H54 (cell line): ENCODE measurements at regions not wholly inside any gene's neighbourhood (a gene's known extent, or its start where the extent isn't known, plus 50 kb on each side); places are given as distances from the start of the nearest gene placed in this dataset.
A peak's percentile ranks its signal among the peaks of the same experiment; 100 is the strongest.

ENCODE experiments used
- DNase-seq: peaks from one replicate; pipeline ENCODE4 v3.0.0; 2011; ENCODE audit warnings: low spot score, mixed read lengths; ENCODE audit not compliant: insufficient read length
- FAIRE-seq: peaks from 3 replicates; lab custom pipeline; 2011; peaks lifted over from hg19 to GRCh38; lab: Jason Lieb, UNC
- POLR2A ChIP-seq: IDR thresholded peaks from 2 replicates; pipeline ENCODE4 v1.6.1; 2011; ENCODE audit warnings: low read depth, mild to moderate bottlenecking, low read length

DNA sequence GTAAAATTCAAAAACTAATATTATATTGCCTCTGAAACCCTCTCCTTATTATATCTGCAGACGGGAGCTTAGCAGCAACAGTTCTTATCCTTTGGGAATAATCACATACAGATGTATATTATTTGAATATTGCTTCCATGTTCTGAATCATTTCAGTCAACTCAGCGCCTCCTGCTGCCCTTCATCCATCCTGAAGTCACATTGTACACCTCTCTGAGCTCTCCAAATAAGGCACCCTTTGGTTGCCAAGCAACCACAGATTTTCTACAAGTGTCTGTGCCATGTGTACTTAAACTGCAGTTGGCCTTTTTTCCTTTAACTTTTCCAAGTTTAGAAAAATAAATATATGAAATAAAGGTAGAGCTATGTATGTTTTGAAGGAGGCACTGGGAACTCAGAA lies 384.3 kb downstream of the LRRIQ3 start:
- no peak for TF ChIP-seq POLR2A
- FAIRE-seq, result no peak
- DNase-seq, result no peak

DNA sequence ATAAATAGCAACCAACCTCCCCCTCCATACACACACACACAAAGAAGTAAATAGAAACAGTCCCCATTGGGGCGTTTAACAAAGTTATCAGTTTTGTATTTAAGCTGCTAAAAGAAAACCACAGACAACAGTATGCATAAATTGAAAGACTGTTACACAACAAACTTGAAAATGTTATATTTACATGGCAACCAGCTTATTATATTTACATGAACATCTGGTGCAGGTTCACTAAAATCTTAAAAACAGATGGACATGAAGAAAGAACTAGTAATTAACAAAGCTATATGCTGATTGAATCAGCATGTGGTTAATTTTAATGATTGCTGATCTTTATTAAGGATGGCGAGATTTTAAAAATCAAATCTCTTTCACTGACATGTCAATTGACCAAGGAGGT lies 384.7 kb downstream of the LRRIQ3 start:
- DNase-seq (no peak), FAIRE-seq (no peak)
- TF ChIP-seq POLR2A, result no peak

DNA sequence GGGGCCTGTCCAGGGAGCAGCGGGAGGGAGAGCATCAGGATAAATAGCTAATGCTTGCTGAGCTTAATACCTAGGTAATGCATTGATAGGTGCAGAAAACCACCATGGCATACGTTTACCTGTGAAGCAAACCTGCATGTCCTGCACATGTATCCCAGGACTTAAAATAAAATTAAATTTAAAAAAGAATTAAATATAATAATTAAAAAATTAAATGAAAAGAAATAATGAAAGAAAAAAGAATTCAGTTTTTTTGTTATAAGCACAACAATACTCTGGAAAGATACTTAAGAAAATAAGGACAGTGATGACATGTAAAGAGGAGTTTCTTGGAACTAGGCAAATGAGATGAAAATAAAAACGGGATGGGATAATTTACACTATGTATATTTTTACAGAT lies 386.2 kb downstream of the LRRIQ3 start:
- TF ChIP-seq POLR2A, result no peak
- no peak for FAIRE-seq
- DNase-seq, result no peak

DNA sequence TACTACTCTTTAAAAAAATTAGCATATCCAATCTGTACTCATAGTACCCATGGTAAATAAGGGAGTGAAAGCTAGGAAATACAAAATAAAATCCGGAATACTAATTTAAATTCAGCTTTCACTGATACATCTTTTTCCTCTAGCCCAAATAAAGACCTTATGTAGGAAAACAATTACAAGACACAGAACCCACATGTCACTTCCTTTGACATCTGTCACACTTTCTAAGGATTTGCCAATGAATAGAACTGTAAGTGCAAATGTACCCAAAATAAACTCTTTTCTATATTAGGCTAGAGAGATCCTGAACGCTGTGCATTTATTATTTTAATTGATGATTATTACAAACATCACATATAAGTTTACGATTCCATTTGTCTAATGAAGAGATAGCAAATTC lies 393.0 kb downstream of the LRRIQ3 start:
- no peak for TF ChIP-seq POLR2A
- no peak for DNase-seq
- FAIRE-seq, result no peak

DNA sequence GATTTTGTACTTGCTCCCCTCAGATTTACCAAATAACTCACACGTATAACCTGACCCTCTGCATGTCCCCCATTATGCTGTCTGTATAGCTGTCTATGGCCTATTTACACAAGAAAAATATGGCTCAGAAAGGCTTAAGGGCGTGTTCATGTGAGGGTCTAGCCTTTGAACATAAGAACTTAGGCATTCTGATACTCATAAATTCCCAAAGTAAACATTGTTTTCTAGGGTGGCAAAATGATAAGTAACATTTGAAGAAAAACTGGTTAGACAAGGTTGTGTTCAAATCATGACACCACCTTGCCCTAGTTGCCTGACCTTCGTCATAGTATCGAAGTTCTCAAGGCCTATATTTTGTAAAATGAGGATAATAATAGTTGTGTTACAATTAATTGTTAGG lies 394.6 kb downstream of the LRRIQ3 start:
- TF ChIP-seq POLR2A, result no peak
- no peak for FAIRE-seq
- no peak for DNase-seq

DNA sequence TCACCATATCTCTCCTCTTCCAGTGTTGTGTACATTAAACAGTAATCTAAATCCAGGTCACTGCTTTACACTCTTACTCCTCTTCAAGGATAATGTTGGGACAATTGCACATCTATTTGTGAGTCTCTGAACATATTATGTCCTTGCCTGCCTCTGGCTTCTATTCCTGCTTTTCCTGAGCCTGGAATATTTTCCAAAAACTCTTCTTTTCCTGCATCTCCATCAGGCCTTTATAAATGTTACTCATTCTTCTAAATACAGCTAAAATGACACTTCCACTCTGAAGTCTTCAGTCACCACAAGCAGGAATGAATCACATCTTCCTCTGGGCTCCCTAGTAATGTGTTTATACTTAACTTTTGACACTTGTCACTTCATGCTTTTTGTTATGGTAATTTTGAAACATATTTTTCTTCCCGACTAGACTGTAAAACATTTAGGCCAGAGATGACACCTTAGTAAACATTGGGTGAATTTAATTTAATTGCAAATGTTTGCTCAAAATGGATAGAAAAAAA lies 396.0 kb downstream of the LRRIQ3 start:
- TF ChIP-seq POLR2A, result no peak
- DNase-seq, result no peak
- peak; percentile 67 for FAIRE-seq

DNA sequence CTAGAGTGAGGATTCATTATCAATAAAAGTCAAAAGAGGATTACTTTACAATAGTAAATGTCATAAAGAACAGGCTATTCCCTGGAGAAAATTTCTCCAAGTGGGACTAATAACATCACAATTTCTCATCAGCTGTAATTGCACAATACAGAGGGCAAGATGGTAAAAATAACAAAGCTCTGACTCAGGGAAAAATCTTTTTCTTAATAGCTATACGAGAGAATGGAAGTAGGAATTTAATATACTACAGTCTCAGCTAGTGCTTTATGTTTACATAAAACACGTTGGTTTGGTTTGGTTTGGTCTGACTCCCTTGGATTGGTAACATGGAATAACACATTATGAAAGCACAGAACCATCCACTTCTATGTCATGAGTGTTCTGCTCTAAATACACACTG lies 397.6 kb downstream of the LRRIQ3 start:
- TF ChIP-seq POLR2A, result no peak
- DNase-seq (no peak), FAIRE-seq (peak; percentile 85)

DNA sequence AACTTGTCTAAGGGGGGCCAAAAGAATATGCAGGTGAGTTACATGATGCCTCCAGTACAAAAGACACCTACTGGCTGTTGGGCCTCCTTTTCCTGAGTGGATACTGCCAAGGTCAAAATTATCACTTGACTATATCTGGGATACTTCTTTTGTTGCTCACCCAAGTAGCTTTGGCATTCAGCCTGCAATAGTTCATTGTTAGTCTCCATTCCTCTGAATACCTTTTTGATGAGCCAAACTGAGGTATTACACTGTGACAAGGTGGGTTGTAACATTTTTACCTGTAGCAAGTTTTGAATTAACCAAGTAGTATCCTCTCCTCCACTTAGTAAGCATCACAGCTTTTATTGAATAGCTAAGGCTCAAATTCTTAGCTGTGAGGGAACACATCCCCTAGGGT lies 408.0 kb downstream of the LRRIQ3 start:
- FAIRE-seq (no peak), DNase-seq (no peak)
- TF ChIP-seq POLR2A, result no peak

DNA sequence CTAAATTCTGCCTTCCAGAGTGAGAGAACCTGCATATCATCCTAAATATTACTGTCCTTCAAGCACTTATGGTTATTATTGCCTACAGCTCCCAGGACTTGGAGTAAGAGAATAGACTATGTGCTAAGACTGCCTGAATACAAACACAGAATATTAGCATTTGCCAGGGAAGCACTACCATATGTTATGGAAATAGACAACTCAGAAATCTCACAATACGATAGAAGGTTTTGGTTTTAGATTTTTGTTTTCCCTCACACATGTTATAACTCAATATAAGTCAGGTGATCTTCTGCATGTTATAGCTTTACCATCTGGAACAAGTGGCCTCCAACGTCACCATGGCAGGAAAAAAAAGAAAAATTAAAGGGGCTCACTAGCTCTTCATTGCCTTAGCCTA lies 413.9 kb downstream of the LRRIQ3 start:
- DNase-seq, result no peak
- FAIRE-seq, result no peak
- no peak for TF ChIP-seq POLR2A

DNA sequence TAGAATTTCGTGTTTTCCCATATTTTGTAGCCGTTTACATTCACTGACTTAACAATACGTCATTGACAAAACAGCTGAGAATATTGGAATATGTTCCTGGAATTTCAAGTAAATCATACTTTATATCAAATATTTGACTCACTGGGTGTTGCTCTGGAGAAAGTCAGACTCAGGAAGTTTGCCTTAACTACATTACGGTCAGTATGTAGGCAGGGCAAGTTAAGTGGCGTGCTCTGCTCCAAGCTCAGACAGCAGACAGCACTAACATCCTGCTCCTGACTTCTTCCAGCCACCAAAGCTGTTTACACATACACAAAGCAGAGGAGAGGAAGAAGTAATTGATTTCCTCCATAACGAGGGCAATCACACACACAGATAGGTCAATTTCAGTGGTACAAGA lies 414.6 kb downstream of the LRRIQ3 start:
- DNase-seq (no peak), FAIRE-seq (no peak)
- no peak for TF ChIP-seq POLR2A

DNA sequence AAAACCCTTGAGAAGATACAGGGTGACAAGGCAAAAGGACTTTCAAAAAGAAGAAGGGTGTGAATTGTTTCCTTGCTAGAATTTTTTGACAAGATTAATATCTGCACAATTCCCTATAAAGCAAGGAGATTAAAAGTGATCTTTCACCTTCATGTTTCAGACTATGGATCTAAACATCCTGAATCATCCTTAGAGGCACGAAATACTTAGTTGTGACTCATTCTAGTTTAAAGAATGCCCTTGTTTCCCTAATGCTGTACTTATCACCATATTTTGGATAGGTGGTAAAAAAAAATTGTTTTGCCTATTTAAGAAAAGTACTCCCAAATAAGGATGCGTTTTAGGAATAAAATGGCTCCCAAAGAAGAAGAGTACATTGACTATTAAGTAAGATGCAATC lies 415.1 kb downstream of the LRRIQ3 start:
- DNase-seq (no peak), FAIRE-seq (peak; percentile 84)
- no peak for TF ChIP-seq POLR2A

DNA sequence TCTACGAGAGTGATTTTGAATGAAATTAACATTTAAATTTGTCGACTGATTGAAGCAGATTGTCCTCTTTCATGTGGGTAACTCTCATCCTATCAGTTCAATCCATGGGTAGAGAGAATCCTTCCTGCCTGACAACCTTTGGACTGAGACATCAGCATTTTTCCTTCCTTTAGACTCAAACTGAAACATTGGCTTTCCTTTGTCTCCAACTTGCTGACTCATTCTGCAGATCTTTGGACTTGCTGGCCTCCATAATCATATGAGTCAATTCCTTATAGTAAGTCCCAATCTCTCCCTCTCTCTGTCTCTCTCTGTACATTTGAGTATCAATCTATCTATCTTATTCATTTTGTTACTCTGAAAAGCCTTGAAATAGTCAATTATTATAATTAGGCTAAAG lies 416.7 kb downstream of the LRRIQ3 start:
- FAIRE-seq, result peak; percentile 68
- no peak for DNase-seq
- TF ChIP-seq POLR2A, result no peak

DNA sequence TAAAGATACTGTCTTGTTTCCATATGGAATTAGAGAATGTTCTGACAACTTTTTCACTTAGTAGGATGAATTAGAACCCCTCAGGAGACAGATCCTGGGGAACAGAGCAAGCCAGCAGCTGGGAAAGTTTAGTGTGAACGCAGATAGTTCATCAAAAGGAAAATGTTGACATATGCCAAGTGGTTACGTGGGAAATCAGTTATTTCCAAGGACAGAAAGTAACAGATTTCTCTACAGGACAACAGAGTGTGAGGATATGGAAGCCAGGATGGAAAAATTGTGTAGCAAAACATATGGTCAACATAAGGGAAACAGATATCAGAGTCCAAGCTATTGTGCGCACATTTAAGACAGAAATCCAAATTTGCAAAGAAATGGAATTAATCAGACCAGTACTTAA lies 419.5 kb downstream of the LRRIQ3 start:
- TF ChIP-seq POLR2A, result no peak
- FAIRE-seq (no peak), DNase-seq (no peak)

DNA sequence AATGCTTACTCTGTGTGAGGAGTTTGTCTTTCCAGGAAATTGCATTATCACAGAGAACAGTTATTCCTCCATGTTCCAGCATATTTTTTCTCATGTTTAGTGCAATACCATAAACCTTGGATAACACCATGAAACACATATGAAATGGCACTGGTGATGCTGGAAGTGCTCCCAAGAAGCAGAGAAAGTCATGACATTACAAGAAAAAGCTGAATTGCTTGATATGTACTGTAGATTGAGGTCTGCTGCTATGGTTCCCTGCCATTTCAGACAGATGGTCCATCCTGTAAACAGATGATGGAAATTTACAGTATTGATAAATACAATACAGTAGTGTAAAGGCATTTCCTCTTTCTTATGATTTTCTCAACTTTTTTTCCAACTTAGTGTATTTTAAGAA lies 422.1 kb downstream of the LRRIQ3 start:
- DNase-seq (no peak), FAIRE-seq (no peak)
- TF ChIP-seq POLR2A, result no peak

DNA sequence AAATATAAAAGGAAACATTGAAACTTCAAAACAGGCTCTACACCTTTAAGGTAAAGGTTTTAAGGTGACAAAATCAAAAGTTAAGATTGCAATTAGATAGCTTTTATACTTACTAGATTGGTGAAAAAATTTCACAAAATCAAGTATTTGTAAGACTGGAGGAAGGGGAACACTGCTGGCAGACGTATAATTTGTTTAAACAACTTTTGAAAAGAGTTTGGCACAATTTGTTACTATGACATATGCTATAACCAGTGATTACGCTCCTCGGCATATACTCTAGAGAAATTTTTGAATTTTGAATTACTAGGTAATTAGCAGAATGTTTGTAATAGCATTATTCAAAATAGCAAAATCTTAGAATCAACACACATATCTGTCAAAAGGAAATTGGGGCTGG lies 425.0 kb downstream of the LRRIQ3 start:
- no peak for TF ChIP-seq POLR2A
- DNase-seq (no peak), FAIRE-seq (no peak)

DNA sequence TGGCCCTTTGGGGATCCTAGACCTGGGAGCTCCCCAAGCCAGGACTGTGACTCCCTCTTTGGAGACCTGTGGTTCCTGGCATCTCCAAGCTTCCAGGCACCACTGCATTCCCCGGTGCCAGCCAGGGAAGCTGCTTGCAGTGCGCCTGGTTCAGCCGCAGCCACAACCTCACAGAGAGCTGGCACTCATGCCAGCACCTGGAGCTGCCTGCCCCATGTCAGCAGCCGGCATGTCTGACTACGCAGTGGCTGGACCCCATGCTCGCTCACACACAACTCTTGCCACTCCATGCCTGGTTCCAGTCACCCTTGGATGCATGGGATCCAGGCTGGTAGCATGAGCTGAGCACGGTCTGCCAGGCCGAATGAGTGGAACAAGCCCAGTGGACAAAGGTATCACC lies 426.6 kb downstream of the LRRIQ3 start:
- FAIRE-seq (no peak), DNase-seq (no peak)
- TF ChIP-seq POLR2A, result no peak
